ENCODE measurements at regions not wholly inside any gene's neighbourhood (a gene's known extent, or its start where the extent isn't known, plus 50 kb on each side); places are given as distances from the start of the nearest gene placed in this dataset.

DNA sequence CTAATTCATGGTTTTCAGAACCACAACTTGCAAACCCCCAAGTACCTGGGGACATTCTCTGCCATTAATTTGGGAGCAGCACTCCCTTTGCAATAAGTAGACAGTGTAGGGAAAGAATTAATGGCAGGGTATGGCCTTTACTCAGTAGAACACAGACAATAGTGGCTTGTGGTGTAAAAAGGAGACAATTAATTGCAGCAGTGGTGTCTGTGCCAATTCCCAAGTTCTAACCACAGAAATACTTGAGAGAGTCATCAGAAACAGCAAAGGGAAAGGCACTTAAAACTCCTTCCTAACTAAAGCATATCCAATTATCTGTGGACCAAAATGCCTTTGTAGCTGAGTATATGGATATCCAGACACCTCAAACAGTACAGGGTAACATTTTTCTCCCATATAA, 257.6 kb upstream of the POU3F2 start:
- no peak for DNase-seq
- Histone ChIP-seq H3K27me3 (no peaks in the 10 kb centered on the region), H3K9me3 (replicated peaks in 1 of 3) (no peaks in the 10 kb centered on the region), H3K27ac (no peak overlapping the region), H3K4me1 (replicated peaks in 1 of 2) (no peaks in the 10 kb centered on the region), H3K36me3 (replicated peaks in 1 of 2) (no peaks in the 10 kb centered on the region), H3K4me3 (no peak overlapping the region)
- TF ChIP-seq POLR2A (IDR thresholded peaks at IDR 0.05) (no peak), CTCF (IDR thresholded peaks at IDR 0.05) (no peak)
- intact Hi-C loops (cut with DNase I), result no loop called here

DNA sequence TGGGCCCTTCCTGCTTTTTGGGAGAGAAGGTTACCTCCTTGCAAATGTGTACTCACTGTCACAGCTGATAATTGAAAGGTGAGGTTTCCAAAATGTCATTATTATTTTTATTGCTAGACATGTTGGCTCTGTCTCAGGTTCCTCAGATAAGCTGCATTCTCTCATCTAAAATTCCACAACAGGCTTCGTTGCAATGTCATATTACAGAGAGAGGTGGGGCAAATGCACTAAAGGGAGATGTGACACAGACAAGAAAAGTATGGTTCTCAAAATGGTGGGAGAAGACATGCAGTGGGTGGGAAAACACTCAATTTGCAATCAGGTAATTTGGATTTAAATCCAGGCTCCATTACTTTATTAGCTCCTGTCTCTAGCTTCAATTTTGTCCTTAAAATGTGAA, 256.4 kb upstream of the POU3F2 start:
- Histone ChIP-seq H3K36me3 (replicated peaks in 1 of 2) (no peaks in the 10 kb centered on the region), H3K4me1 (replicated peaks in 1 of 2) (no peaks in the 10 kb centered on the region)
- WGBS, 4 donors, result 69 to 78% (median 73%) methylated on average over 1 of the region's 1 CpG

DNA sequence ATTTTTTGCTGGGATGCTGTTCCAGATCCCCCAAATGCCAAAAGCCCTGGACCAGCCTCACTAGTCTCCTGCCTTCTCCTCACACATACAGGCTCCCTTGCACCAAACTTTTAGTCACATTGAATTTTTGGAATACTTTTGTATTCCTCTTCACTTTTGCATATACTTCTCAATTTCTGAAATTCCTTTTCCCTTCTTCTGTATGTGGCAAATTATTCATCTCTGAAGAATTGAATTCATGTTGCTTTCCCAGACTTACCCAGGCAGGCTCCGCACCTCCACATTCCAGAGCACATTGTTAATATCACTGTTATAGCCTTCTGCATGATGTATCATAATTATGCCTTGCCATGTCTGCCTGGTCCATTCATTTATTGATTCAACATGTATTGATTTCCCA, 255.3 kb upstream of the POU3F2 start:
- Histone ChIP-seq H3K4me1 (replicated peaks in 1 of 2) (no peaks in the 10 kb centered on the region), H3K27ac (no peak overlapping the region), H3K9me3 (replicated peaks in 1 of 3) (no peaks in the 10 kb centered on the region), H3K27me3 (no peaks in the 10 kb centered on the region), H3K4me3 (no peak overlapping the region), H3K36me3 (replicated peaks in 1 of 2) (no peaks in the 10 kb centered on the region)
- intact Hi-C loops (cut with DNase I), result no loop called here
- TF ChIP-seq CTCF (IDR thresholded peaks at IDR 0.05) (no peak), POLR2A (IDR thresholded peaks at IDR 0.05) (no peak)
- WGBS, 4 donors, result 86 to 97% (median 96%) methylated on average over 1 of the region's 1 CpG
- no peak for DNase-seq

More for the DNA sequence above, 256.4 kb upstream of the POU3F2 start:
- Histone ChIP-seq H3K27ac (no peak overlapping the region), H3K9me3 (replicated peaks in 1 of 3) (no peaks in the 10 kb centered on the region), H3K27me3 (no peaks in the 10 kb centered on the region), H3K4me3 (no peak overlapping the region)
- no peak for TF ChIP-seq CTCF (IDR thresholded peaks at IDR 0.05)
- TF ChIP-seq POLR2A (IDR thresholded peaks at IDR 0.05), result no peak
- no peak for DNase-seq
- intact Hi-C loops (cut with DNase I), result no loop called here

DNA sequence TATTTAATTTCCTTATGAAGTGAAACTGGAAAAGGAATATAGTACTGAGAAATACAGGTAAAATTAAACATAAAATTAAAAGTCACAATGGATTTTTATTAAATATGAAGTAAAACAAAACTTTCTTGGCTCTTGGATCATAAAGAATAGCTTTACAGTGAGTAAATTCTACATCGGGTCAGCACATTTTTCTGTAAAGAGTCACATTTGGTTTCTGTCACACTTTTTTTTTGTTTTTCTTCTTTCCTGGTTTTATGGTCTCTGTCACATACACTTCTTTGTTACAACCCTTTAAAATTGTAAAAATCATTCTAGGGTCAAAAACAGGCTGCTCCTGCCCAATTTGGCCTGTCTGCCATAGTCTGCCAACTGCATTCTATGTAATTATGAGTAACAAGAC, 254.4 kb upstream of the POU3F2 start:
- DNase-seq, result no peak
- TF ChIP-seq CTCF (IDR thresholded peaks at IDR 0.05) (no peak), POLR2A (IDR thresholded peaks at IDR 0.05) (no peak)
- Histone ChIP-seq H3K36me3 (replicated peaks in 1 of 2) (no peaks in the 10 kb centered on the region), H3K27me3 (no peaks in the 10 kb centered on the region), H3K27ac (no peak overlapping the region), H3K4me1 (replicated peaks in 1 of 2) (no peaks in the 10 kb centered on the region), H3K9me3 (replicated peaks in 1 of 3) (no peaks in the 10 kb centered on the region), H3K4me3 (no peak overlapping the region)
- WGBS, 4 donors, result 61 to 89% (median 81%) methylated on average over 1 of the region's 1 CpG
- intact Hi-C loops (cut with DNase I), result no loop called here
